Fibroblast of skin of left quadriceps (primary cell): ENCODE measurements at regions not wholly inside any gene's neighbourhood (a gene's known extent, or its start where the extent isn't known, plus 50 kb on each side); places are given as distances from the start of the nearest gene placed in this dataset.

Experiments used
- DNase-seq, 2 experiments: peaks; one replicate each; pipeline ENCODE4 v3.0.0-alpha.2; 2013; ENCODE audit warnings: low read depth in 2 of 2

- DNase-seq: no peak
Measured at GRCh38 chr4:35286434-35286833, 957.9 kb downstream of the ARAP2 start.

GRCh38 chr4:35300996-35301774 lies 943.1 kb downstream of the ARAP2 start:
- no peak for DNase-seq

DNA sequence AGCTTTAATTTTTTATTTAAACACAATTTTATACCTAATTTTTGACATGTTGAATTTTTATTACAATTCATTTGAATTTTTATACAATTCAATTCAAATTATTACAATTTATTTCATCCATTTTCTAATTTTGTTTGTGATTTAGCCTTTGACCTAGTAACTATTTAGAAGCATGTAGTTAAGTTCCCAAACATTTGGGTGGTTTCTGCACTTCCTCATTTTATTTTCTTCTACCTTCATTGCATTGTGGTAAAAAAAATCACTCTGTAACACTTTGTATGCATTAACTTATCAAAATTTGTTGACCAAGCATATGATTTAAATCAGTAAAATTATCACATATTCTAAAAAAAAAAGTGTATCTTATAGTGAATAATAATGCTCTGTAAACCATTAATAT lies 928.9 kb downstream of the ARAP2 start:
- no peak for DNase-seq

GRCh38 chr4:35325908-35326453 lies 918.3 kb downstream of the ARAP2 start:
- no peak for DNase-seq

DNA sequence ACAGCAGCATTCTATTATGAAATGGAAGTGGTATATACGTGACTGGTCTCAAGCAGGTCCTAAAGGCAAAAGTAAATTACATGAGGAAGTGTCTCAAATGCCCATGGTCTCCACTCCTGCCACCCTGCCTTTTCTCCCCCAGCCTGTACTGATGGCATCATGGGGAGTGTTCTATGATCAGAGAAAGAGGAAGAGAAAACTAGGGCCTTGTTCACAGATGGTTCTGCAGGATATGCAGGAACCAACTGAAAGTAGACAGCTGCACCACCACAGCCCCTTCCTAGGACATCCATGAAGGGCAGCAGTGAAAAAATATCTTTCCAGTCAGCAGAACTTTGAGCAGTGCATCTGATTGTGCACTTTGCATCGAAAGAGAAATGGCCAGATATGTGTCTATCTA lies 901.5 kb downstream of the ARAP2 start:
- no peak for DNase-seq

DNA sequence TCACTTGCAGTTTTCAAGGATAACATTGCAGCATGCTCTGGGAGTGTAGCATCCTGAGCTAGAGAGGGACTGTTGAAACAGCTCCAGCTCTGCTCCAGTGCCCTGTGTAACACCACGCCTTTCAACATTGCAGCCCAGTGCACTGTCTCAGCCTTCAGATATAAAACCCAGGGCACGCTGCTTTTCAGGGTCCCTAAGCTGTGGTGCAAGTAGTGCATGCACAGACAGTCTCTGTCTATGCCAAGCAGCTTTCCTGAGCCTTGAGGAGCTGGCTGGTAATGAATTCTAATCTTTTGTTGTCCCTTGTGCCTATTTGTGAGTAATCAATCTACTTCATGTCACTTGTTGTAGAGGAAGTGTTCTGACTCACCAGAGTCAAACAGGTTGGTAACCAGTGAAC lies 897.0 kb downstream of the ARAP2 start:
- DNase-seq: no peak

DNA sequence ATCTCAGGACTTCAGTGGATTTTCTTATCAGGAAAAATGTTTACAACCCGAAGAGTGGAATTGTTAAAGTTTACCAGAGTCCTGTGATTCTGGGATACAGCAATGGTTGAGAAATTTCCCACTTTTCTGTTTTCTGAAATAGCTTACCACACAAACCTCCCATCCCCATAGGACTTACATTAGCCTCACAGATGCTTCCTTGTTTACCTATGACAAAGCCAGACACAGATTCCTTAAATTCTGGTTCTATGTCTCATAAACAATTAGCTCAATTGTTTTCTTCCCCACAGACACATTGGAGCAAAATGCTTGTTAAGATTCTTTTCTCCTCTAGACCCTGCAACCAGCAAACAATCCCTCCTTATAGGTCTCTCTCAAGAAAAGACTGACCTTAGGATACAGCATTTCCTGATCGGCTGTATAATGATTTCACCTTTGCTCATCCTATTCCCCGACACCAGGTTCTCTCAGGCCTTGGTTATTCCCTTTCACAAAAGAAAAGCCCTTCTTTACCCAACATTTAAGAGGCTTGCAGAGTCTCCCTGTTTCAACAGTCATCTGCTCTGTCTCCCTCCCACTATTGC lies 886.2 kb downstream of the ARAP2 start:
- no peak for DNase-seq

- DNase-seq: no peak
Measured at GRCh38 chr4:35364321-35364870, 879.9 kb downstream of the ARAP2 start.

- DNase-seq: no peak
Measured at GRCh38 chr4:35365186-35365585, 879.1 kb downstream of the ARAP2 start.

DNA sequence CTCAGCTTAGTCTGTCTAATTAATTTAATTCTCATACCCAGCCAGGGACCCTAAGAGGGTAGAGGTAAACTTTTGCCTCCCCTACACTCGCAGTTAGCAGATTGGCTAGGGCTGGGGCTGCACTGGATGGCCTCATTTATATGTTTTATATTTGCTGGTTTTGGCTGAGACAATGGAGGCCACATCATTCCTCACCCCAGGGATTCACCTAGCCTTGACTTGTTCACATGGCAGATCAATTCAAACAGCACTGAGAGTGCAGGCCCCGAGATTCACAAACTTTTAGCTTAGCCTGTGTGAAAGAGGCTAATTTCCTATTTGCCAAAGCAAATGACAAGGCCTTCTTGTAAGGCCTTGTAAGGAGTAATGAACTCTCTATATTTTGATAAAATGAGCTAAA lies 844.4 kb downstream of the ARAP2 start:
- no peak for DNase-seq

DNA sequence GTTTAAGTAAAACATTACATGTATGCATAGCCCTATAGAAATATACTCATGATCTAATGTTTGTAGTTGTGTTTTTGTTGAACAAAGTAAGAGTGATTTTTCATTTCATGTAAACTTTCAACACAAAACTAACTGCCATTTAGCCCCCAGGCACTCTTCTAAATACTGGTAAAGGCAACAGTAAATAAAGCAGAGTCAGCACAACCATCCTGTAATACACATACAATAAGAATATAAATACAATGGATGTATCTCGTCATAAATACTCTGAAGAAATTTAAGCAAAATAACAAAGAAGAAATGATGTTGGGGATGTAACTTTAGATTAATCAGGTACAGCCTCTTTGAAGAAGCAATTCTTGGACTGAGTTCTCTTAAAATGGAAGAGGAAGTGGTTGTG lies 821.2 kb downstream of the ARAP2 start:
- DNase-seq: no peak

- DNase-seq: no peak
Measured at GRCh38 chr4:35447474-35447873, 796.8 kb downstream of the ARAP2 start.

- no peak for DNase-seq
Measured at GRCh38 chr4:35459045-35459444, 785.3 kb downstream of the ARAP2 start.

DNA sequence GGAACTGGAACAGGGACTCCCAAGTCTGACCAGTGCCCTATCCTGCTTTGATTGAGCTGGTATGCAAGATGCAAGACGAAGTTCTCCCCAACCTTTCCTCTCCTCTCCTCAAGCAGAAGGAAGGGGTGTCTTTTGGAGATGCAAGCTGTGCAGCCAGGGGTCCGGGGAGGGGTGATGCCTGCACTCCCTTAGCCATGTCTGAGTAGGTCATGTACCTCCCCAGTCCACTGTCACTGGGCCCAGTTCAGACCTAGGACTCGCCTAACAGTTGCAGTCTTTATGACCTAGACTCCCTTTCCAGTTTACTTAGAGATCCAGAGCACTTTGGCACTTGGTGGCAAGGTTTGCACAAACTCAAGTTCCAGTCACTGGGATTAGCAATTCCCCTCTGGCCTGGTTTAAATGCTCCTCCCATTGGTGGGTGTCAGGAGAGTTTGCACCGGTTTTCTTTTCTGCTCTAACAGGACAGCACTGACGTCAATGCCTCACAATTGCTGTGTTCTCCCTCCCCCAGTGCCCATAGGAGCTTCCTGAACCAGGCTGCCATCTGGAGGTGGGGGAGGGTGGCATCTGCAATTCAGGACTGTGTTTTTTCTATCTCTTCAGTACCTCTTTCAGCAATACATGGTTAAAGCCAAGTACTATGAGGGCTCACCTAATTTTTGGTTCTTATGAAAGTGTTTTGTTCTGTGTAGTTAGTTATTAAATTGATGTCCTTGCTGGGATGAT lies 782.2 kb downstream of the ARAP2 start:
- no peak for DNase-seq

GRCh38 chr4:35463251-35463952 lies 780.9 kb downstream of the ARAP2 start:
- no peak for DNase-seq

GRCh38 chr4:35464964-35465528 lies 779.3 kb downstream of the ARAP2 start:
- DNase-seq: no peak

DNA sequence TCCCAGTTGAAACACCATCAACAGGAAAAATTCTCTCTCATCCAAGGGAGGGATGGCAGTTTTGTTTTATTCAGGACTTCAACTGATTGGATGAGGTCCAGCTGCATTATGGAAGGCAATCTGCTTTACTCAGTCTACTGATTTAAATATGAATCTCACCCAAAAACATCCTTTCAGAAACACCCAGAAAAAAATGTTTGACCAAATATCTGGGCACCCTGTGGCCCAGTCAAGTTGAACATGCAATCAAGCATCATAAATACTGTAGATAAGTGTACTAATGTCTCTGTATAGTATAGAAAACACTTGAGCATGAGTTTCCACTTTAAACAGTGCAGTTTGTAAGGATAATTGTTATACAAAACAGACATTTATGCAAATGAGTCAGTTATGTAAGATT lies 753.2 kb downstream of the ARAP2 start:
- DNase-seq: no peak

DNA sequence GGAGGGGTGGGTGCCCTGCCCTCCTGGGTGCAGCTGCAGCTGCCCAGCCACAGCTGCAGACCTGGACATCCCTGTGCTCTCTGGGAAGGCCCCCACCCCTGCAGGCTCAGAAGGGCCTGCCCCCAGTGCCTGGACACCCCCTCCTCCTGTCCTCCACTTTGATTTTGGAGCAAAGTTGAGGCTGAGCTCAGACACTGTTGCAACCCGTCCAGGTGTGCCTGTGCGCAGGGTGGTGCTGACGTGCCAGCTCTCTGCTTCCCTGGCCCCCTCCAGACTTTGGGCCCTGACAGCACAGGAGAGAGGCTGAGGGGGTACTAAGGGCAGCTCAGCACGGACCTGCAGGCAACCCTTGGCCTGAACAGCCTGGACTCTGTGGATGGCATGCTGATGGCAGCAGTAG lies 750.3 kb downstream of the ARAP2 start:
- no peak for DNase-seq

DNA sequence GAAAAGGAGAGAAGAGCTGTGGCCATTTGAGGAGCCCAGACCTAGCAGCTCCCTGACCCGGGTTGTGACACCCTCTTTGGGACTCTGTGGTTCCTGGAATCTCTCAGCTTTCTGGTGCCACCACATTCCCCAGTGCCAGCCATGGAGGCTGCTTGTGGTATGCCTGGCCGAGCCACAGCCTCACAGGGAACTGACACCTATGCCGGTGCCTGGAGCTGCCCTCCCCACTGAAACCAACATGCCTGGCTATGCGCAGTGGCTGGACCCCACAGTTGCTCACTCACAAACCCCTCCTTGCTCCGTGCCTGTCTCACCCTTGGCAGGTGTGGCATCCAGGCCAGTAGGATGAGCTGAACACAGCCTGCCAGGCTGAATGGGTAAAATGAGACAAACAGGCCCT lies 749.4 kb downstream of the ARAP2 start:
- no peak for DNase-seq

DNA sequence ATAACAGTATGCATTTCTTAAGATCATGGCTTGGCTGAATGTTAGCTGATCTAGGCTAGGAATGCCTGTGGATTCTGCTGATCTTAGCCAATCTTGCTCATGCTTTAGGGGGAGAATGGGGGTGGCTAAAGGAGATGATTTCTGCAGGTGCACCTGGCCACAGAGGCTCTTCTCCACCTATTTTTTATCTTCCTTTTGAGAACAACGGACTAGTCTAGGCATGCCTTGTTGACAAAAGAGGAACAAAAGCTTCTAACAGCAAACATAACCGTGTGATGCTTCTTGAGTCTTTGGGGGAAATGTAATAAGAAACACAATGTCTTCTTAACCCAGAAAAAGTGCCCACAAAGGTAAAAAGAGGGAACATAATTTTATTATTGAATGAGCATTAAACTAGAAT lies 743.5 kb downstream of the ARAP2 start:
- DNase-seq: no peak

GRCh38 chr4:35503435-35503834 lies 740.9 kb downstream of the ARAP2 start:
- no peak for DNase-seq

- no peak for DNase-seq
Measured at GRCh38 chr4:35506161-35506560, 738.2 kb downstream of the ARAP2 start.
